ENCODE measurements at regions not wholly inside any gene's neighbourhood (a gene's known extent, or its start where the extent isn't known, plus 50 kb on each side); places are given as distances from the start of the nearest gene placed in this dataset.

GRCh38 chrX:39601231-39602177 lies 496.3 kb downstream of the BCOR start:
- DNase-seq = no peak

GRCh38 chrX:39602195-39602594 lies 495.6 kb downstream of the BCOR start:
- DNase-seq = no peak

- no peak for DNase-seq
These were observed 494.5 kb downstream of the BCOR start for GRCh38 chrX:39603230-39603629.

GRCh38 chrX:39605183-39605582 lies 492.6 kb downstream of the BCOR start:
- no peak for DNase-seq

GRCh38 chrX:39605866-39606265 lies 491.9 kb downstream of the BCOR start:
- DNase-seq = no peak

GRCh38 chrX:39609941-39610340 lies 487.8 kb downstream of the BCOR start:
- no peak for DNase-seq

GRCh38 chrX:39611468-39611867 lies 486.3 kb downstream of the BCOR start:
- no peak for DNase-seq

GRCh38 chrX:39613482-39613995 lies 484.2 kb downstream of the BCOR start:
- DNase-seq = peak; percentile 24 to 32

- DNase-seq = no peak
These were observed 483.6 kb downstream of the BCOR start for GRCh38 chrX:39613997-39614679.

- DNase-seq = no peak
These were observed 483.1 kb downstream of the BCOR start for GRCh38 chrX:39614680-39614998.

GRCh38 chrX:39616098-39616729 lies 481.5 kb downstream of the BCOR start:
- DNase-seq = peak in 1 of 2 donors; percentile 6

GRCh38 chrX:39616731-39617130 lies 481.0 kb downstream of the BCOR start:
- no peak for DNase-seq

- no peak for DNase-seq
These were observed 479.6 kb downstream of the BCOR start for GRCh38 chrX:39618178-39618577.

- no peak for DNase-seq
These were observed 478.4 kb downstream of the BCOR start for GRCh38 chrX:39619182-39620009.

GRCh38 chrX:39624166-39624565 lies 473.6 kb downstream of the BCOR start:
- DNase-seq = no peak

- DNase-seq = no peak
These were observed 471.9 kb downstream of the BCOR start for GRCh38 chrX:39625810-39626209.

- DNase-seq = no peak
These were observed 471.0 kb downstream of the BCOR start for GRCh38 chrX:39626749-39627148.

GRCh38 chrX:39627257-39627656 lies 470.5 kb downstream of the BCOR start:
- DNase-seq = no peak

- no peak for DNase-seq
These were observed 468.8 kb downstream of the BCOR start for GRCh38 chrX:39629001-39629400.

- no peak for DNase-seq
These were observed 467.4 kb downstream of the BCOR start for GRCh38 chrX:39630344-39630743.

Data from right lung (tissue), 2 donors.